Activated T-helper 1 cell treated with anti-CD3 and anti-CD28 coated beads, Interleukin-12 subunit alpha, Interleukin-12 subunit beta, Interleukin-2, Interleukin-4 antibody, amounts not matched to agents 30 ng/mL and 10 ng/mL and 1 ng/mL, durations not matched to agents 14 hours and 24 hours and 36 hours (primary cell): ENCODE measurements at regions not wholly inside any gene's neighbourhood (a gene's known extent, or its start where the extent isn't known, plus 50 kb on each side); places are given as distances from the start of the nearest gene placed in this dataset.
"Not testable (repeated sequence)": the region's sequence is repeated elsewhere in the genome, so short reads cannot be mapped to it uniquely, and the experiment has no call there.

ENCODE experiments used
- DNase-seq: peaks from one replicate; pipeline ENCODE4 v3.0.0; 2021; ENCODE audit warnings: low spot score
- H3K27ac Mint-ChIP-seq: one replicate; pipeline ENCODE4 v1.8.0; 2021; ENCODE audit warnings: mild to moderate bottlenecking, mixed read lengths
- H3K27me3 Mint-ChIP-seq: one replicate; pipeline ENCODE4 v1.8.0; 2022; ENCODE audit warnings: mild to moderate bottlenecking, moderate library complexity, mixed read lengths; ENCODE audit not compliant: insufficient read depth
- H3K36me3 Mint-ChIP-seq: one replicate; pipeline ENCODE4 v1.8.0; 2021; ENCODE audit warnings: low read depth, mixed read lengths
- H3K4me1 Mint-ChIP-seq: one replicate; pipeline ENCODE4 v1.8.0; 2021; ENCODE audit warnings: low read depth, mixed read lengths
- H3K4me3 Mint-ChIP-seq: one replicate; pipeline ENCODE4 v1.8.0; 2021; ENCODE audit warnings: mild to moderate bottlenecking, moderate library complexity, mixed read lengths
- H3K9me3 Mint-ChIP-seq: one replicate; pipeline ENCODE4 v1.8.0; 2021; ENCODE audit warnings: mixed read lengths
- intact Hi-C: fragments of 100-400 bp; cut with micrococcal nuclease; formaldehyde crosslinking; loops from one replicate; pipeline ENCODE4 v1.15.1; 2024

DNA sequence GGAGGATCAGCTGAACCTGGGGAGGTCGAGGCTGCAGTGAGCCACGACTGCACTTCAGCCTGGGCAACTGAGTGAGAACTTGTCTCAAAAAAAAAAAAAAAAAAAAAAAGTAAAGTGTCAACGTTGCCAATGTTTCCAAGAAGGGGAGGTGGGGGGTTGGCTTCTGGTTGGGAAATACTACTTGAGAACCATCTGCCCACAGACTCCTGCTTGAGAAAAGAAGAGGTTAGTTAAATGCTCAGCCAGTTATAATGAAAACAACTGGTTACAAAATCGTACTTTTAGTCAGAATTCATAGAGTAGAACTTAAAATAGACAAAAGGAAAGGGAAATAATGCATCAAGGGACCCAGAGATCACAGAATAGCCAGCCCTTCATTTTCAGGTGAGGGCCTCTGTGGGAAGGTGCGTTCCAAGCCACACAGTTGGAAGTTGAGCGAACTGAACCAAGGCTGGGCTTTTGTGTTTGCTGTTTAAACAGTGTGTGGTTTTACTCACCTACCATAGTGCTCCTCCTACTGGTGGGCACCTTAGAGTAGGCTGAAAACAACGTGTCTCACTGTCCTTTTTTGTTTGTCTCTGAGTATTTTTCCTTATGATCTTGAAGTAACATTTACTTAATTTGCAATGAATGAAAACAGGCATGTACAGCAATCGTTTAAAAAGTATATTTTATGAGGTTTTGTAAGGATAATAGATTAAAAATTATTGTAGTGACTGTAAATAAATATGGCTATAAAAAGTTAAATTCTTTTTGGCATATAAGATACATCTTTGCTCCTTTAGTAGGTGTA is 200.7 kb downstream of the BCAS1 start:
- peaks cover 73% of the 10 kb centered on the region for H3K4me1 Mint-ChIP-seq
- H3K36me3 Mint-ChIP-seq, result no peaks in the 10 kb centered on the region
- DNase-seq, result peak; percentile 70
- intact Hi-C loops, result loop anchor here (1.0 to 5.0 kb wide), 17 partner anchors 16 to 290 kb away; no protein-coding TSS in a partner anchor
- peak overlapping the region; percentile 85 for H3K27ac Mint-ChIP-seq
- peak overlapping the region; percentile 62 for H3K4me3 Mint-ChIP-seq
- no peaks in the 10 kb centered on the region for H3K27me3 Mint-ChIP-seq
- H3K9me3 Mint-ChIP-seq, result no peaks in the 10 kb centered on the region

DNA sequence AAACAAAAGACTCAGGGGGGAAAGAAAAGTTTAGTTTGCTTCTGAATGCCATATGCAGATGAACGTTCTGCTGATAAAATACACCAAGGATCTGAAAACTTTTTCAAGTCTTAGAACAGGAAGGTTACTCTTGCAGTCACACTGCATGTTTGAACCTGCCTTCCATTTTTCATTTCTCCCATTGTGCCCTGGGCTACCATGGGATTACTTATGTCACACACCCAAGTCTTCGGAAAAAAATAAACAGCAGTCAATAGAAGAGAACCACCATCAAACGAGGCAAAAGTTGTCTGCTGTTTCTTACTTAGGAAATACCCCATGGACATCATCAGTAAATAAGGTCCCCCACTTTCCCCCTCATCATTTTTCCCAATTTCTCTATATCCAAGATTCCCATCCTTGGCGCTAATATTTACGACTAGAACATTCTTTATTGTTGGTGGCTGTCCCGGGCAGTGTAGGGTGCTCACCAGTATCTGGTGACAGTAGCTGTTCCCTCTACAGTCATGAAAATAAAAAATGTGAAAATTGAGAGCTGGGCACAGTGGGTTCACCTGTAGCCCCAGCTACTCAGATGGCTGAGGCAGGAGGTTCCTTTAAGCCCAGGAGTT is 202.5 kb downstream of the BCAS1 start:
- no peaks in the 10 kb centered on the region for H3K9me3 Mint-ChIP-seq
- H3K27me3 Mint-ChIP-seq, result no peaks in the 10 kb centered on the region
- intact Hi-C loops, result loop anchor here (5.0 kb wide), 1 partner anchor 41 kb away; no protein-coding TSS in a partner anchor
- H3K36me3 Mint-ChIP-seq, result no peaks in the 10 kb centered on the region
- DNase-seq, result no peak
- peak overlapping the region; percentile 47 for H3K4me3 Mint-ChIP-seq
- H3K4me1 Mint-ChIP-seq, result peaks cover 65% of the 10 kb centered on the region
- H3K27ac Mint-ChIP-seq, result peak overlapping the region; percentile 74

DNA sequence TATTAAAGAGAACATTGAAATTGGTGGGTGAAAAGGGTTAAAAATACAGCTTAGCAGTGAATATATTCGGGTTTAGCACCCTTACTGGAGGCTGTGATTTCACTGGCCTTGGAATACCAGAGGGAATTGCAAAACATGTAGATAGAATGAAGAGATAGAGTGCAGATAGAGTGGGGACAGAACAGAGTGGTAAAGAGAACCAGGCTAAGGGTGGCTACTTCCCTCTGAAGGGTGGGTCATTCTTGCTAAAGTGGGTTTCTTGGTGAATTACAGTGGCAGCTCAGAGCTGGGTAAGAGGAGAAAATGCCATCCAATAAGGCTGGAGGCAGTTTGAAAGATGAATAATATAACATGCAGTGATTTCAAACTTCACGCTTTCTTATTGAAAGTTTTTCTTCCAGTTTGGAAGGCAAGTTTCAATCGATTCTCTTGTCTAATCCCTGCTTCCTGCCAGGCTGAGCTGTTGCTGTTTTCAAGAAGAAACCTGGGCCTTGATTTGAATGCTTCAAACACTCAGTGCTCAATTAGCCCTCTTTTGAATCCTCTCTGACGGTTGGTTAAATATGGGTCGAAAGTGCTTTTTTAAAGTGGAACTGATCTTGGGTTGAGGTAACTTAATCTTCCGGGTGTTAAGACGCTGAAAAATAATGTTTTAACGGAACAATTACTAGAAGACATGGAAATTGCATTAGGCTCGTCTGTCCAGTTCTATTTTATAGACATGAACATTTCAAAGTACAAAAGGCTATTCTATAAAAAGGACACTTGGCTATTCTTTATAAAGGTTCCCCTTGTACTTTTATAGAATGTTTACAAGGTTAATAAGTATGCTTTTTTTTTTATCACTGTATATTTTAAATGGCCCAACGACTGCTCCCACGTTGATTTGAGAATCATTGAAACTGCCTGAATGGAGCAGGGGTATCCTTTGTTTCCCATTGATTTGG is 203.3 kb downstream of the BCAS1 start:
- H3K36me3 Mint-ChIP-seq, result no peaks in the 10 kb centered on the region
- peaks cover 57% of the 10 kb centered on the region for H3K4me1 Mint-ChIP-seq
- H3K27me3 Mint-ChIP-seq, result no peaks in the 10 kb centered on the region
- peak overlapping the region; percentile 47 for H3K4me3 Mint-ChIP-seq
- intact Hi-C loops, result loop anchor here (5.0 kb wide), 1 partner anchor 40 kb away; no protein-coding TSS in a partner anchor
- no peak for DNase-seq
- no peaks in the 10 kb centered on the region for H3K9me3 Mint-ChIP-seq
- peak overlapping the region; percentile 74 for H3K27ac Mint-ChIP-seq

DNA sequence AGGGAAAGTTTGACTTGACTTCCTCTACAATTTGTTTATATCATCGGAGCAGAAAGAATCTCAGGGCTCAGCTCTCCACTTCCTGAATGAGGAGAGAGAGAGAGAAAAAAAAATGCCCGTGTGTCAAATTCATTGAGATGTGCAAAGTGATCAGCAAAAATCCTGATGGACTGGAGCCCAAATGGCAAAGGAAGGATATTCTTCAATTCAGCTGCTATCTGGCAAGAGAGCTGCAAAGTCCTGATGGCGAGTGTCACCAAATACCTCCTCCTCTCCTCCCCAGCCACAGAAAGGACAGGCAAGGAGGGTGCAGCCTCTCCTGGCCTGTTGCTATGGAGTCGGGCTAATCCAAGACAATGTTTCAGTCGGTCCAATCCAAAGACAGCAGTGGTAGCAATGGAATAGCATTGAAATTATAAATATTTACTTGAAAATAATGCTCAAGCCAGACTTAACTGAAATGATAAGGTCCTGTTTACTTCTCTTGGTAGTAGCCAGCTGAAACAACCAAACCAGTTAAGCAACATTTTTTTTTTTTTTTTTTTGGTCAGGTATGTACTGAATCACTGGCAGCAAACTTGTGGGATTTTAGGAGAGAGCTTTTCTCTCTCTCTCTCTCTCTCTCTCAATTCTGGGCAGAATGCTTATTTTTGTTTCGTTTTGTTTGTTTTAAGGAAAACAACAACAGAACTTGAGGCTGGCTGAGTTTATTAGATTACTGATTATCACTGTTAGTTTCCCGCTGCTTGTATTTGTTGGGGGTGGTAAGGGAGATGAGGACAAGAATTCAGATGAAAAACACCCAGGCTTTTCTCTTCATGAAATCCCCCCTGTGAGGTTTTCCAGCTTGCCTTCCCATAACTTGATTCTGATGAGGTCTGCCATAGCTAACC is 204.2 kb downstream of the BCAS1 start:
- no peak for DNase-seq
- Mint-ChIP-seq H3K27me3 (no peaks in the 10 kb centered on the region), H3K9me3 (no peaks in the 10 kb centered on the region), H3K4me1 (peaks cover 49% of the 10 kb centered on the region), H3K36me3 (no peaks in the 10 kb centered on the region), H3K4me3 (peak overlapping the region; percentile 47), H3K27ac (peak overlapping the region; percentile 74)
- intact Hi-C loops, result loop anchor here (5.0 kb wide), 1 partner anchor 39 kb away; no protein-coding TSS in a partner anchor

DNA sequence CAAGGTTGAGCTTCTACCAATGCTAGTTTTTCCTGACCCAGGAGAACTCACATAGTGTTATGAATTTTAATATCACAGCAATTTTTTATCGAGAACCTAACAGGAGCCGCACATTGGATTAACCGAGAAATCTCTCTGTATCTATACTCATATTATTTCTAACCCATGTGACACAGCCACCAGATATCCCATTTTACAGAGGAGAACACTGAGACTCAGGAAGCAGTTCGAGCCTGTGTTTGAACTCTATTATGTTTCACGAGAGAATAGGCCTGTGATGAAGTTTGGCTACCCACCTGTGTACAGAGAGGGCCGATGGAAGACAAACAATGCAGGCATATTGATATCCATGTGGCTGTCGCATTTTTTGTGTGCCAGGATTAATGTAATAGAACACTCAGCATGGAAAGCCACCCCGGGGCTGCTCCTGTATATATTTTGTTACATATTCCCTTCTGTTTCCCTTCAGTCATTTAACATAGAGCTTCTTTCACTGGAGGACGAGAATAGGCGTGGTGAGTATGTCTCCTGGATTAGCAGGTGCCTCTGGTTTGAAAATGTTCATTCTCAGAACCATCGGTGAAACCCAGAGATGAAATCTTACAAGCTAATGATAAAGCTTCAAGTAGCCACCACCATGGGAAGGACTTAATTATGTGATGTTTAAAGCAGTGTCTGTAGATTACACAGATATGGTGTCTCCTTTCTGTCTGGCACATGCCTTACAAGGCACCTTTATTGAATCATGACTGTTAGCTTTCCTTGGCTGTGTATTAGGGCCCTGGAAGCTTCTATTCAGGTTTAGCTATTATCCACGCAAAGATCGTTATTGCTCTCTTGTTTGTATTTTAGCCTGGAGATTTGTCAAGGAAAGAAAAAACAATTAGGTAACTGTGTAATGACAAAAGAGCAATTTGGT is 205.4 kb downstream of the BCAS1 start:
- Mint-ChIP-seq H3K27ac (peak overlapping the region; percentile 74), H3K4me1 (peaks cover 42% of the 10 kb centered on the region), H3K4me3 (peak overlapping the region; percentile 17)
- H3K27me3 Mint-ChIP-seq, H3K9me3 Mint-ChIP-seq, H3K36me3 Mint-ChIP-seq, DNase-seq: not testable (repeated sequence)
- intact Hi-C loops, result loop anchor here (5.0 kb wide), 1 partner anchor 38 kb away; no protein-coding TSS in a partner anchor

DNA sequence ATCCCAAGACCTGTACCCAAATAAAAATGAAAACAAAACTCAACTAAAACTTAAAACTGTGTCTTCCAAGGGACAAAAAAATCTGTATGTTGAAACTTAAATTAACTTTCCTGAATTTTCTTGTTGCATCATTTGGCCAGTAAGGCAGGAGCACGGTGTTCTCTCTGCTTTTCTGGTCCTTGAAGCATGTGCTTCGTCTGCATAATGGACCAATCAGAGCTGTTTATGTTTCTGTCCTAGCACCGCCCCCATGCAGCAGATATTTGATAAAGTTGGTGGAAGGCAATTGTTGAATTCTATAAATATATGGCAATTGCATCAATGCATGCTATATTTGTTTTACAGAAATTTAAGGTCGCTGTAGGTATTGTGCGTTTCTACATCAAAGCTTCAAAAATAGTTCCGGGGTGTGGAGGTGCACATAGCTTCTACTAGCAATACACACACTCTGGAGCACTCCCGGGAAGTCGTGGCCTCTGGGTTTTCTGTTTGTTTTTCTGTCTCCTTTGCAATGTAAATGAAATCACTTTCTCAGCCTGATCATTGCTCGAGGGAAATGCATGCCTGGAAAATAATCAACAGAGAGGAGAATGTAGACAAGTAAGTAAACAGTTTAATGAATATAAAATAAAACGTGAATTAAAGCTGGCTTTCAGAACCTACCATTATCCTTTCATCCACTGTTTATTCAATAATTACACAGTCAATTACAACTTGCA is 206.3 kb downstream of the BCAS1 start:
- intact Hi-C loops, DNase-seq, H3K36me3 Mint-ChIP-seq, H3K4me3 Mint-ChIP-seq, H3K9me3 Mint-ChIP-seq, H3K27me3 Mint-ChIP-seq: not testable (repeated sequence)
- peaks cover 32% of the 10 kb centered on the region for H3K4me1 Mint-ChIP-seq
- H3K27ac Mint-ChIP-seq, result peak overlapping the region; percentile 16

DNA sequence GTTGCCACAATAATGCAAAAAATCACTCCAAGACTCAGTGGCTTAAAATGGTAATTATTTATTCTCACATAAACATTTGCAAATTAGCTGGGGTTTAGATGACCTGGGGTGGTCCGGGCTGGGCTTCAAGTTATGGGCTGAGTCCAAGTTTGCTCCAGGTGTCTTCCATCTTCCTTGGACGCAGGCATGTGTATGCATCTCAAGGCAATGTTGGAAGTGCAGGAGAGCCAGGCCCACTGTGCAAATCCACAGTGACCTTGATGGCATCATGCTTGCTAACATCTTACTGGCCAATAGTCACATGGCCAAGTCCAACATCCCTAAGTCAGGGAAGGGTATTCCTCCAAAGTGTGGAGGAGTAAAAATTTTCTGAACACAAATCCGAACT is 206.9 kb downstream of the BCAS1 start:
- H3K36me3 Mint-ChIP-seq, H3K27me3 Mint-ChIP-seq, H3K4me3 Mint-ChIP-seq, intact Hi-C loops, H3K9me3 Mint-ChIP-seq, H3K27ac Mint-ChIP-seq, DNase-seq: not testable (repeated sequence)
- peaks cover 32% of the 10 kb centered on the region for H3K4me1 Mint-ChIP-seq

DNA sequence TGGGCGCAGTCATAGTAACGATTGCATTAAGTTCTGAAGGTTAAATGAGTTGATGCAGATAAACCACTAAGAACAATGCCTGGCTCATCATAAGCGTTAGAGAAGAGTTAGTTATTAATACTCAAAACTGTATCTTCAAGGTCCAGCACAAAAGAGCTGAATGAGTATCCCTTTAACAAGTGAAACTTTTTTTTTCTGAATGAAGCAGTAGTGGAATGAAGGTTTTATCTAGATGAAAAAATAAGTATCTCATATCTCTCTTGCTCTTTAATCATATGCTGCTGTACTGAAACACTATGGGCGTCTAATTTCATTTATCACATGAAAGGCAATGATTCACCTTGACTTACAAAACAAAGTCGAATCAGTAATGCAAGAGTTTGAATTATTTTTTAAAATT is 207.4 kb downstream of the BCAS1 start:
- DNase-seq, H3K27ac Mint-ChIP-seq, H3K27me3 Mint-ChIP-seq, H3K36me3 Mint-ChIP-seq, intact Hi-C loops, H3K4me3 Mint-ChIP-seq, H3K9me3 Mint-ChIP-seq: not testable (repeated sequence)
- peaks cover 31% of the 10 kb centered on the region for H3K4me1 Mint-ChIP-seq

DNA sequence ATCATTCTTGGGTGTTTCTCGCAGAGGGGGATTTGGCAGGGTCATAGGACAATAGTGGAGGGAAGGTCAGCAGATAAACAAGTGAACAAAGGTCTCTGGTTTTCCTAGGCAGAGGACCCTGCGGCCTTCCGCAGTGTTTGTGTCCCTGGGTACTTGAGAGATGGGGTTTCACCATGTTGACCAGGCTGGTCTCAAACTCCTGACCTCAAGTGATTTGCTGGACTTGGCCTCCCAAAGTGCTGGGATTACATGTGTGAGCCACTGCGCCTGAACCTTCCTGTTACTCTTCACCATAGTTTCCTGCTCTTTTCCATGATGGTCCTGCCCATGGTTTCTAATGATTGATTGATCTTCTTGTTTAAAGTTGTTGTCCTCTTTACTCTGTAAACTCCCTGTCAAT is 207.9 kb downstream of the BCAS1 start:
- H3K9me3 Mint-ChIP-seq, intact Hi-C loops, H3K4me3 Mint-ChIP-seq, DNase-seq, H3K27ac Mint-ChIP-seq, H3K27me3 Mint-ChIP-seq, H3K36me3 Mint-ChIP-seq: not testable (repeated sequence)
- H3K4me1 Mint-ChIP-seq, result peaks cover 31% of the 10 kb centered on the region

DNA sequence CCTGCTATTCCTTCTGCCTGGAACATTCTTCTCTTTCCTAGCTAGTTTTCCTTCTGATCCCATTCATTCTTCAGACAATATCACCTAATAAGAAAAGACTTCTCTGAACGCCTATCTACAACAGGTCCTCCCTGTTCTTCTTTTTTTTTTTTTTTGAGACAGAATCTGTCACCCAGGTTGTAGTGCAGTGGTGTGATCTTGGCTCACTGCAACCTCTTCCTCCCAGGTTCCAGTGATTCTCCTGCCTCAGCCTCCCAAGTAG is 208.3 kb downstream of the BCAS1 start:
- H3K4me3 Mint-ChIP-seq, H3K9me3 Mint-ChIP-seq, intact Hi-C loops, DNase-seq, H3K36me3 Mint-ChIP-seq, H3K27me3 Mint-ChIP-seq, H3K27ac Mint-ChIP-seq: not testable (repeated sequence)
- H3K4me1 Mint-ChIP-seq, result peaks cover 30% of the 10 kb centered on the region

DNA sequence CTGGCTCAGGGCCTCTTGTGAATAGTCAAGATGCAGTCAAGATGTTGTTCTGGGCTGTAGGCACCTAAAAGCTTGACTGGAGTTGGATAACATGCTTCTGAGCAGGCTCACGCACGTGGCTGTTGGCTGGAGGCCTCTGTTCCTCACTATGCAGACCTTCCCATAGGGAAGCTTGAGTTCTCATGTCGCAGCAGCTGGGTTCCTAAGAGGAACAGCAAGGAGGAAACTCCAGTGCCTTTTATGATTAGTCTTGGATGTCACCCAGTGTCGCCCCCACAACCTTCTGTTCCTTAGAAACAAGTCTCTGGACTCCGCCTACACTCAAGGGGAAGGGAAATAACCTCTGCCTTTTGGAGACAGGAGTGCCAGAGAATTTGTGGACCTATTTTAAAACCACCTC is 210.7 kb downstream of the BCAS1 start:
- H3K36me3 Mint-ChIP-seq, result no peaks in the 10 kb centered on the region
- peaks cover 27% of the 10 kb centered on the region for H3K4me1 Mint-ChIP-seq
- H3K27ac Mint-ChIP-seq, result no peak overlapping the region
- intact Hi-C loops, result no loop called here
- no peak overlapping the region for H3K4me3 Mint-ChIP-seq
- DNase-seq, result no peak
- H3K9me3 Mint-ChIP-seq, result no peaks in the 10 kb centered on the region
- no peaks in the 10 kb centered on the region for H3K27me3 Mint-ChIP-seq
